WTC11 (cell line): ENCODE measurements at regions not wholly inside any gene's neighbourhood (a gene's known extent, or its start where the extent isn't known, plus 50 kb on each side); places are given as distances from the start of the nearest gene placed in this dataset.

Experiments used
- CREB1 ChIP-seq: sonication (generic); formaldehyde crosslinking; IDR thresholded peaks from 2 replicates; pipeline ENCODE4 v1.8.0; 2023; ENCODE audit warnings: mild to moderate bottlenecking, missing genetic modification reagents
- CREM ChIP-seq: sonication (generic); formaldehyde crosslinking; IDR thresholded peaks from 2 replicates; pipeline ENCODE4 v1.8.1; 2022; ENCODE audit warnings: mild to moderate bottlenecking, missing genetic modification reagents, moderate library complexity
- JUN ChIP-seq: sonication (generic); formaldehyde crosslinking; IDR thresholded peaks from 2 replicates; pipeline ENCODE4 v1.8.0; 2023; ENCODE audit warnings: mild to moderate bottlenecking, missing genetic modification reagents
- NFYB ChIP-seq: sonication (generic); formaldehyde crosslinking; conservative IDR thresholded peaks from 2 replicates; pipeline ENCODE4 v1.8.0; 2022; ENCODE audit warnings: low read depth, missing genetic modification reagents
- SP1 ChIP-seq: sonication (generic); formaldehyde crosslinking; conservative IDR thresholded peaks from 2 replicates; pipeline ENCODE4 v1.8.1; 2022; ENCODE audit warnings: missing genetic modification reagents
- TCF7 ChIP-seq: sonication (generic); formaldehyde crosslinking; IDR thresholded peaks from 2 replicates; pipeline ENCODE4 v1.8.0; 2022; ENCODE audit warnings: mild to moderate bottlenecking, low read depth, missing genetic modification reagents, moderate library complexity
- TF ChIP-seq, protein P1 (sequence below): sonication (generic); formaldehyde crosslinking; IDR thresholded peaks from 2 replicates; pipeline ENCODE4 v1.8.1; 2023; ENCODE audit warnings: mild to moderate bottlenecking, missing genetic modification reagents, moderate library complexity
- TF ChIP-seq, protein P2 (sequence below): sonication (generic); formaldehyde crosslinking; IDR thresholded peaks from 2 replicates; pipeline ENCODE4 v1.8.0; 2022; ENCODE audit warnings: mild to moderate bottlenecking, missing genetic modification reagents
- TF ChIP-seq, protein P3 (sequence below): sonication (generic); formaldehyde crosslinking; IDR thresholded peaks from 2 replicates; pipeline ENCODE4 v1.8.1; 2023; ENCODE audit warnings: mild to moderate bottlenecking, missing genetic modification reagents
- TF ChIP-seq, protein P4 (sequence below): fragments of 200-600 bp; IDR thresholded peaks from 2 replicates; pipeline ENCODE4 v1.8.0; 2022; ENCODE audit warnings: antibody characterized with exemption
- TF ChIP-seq, protein P5 (sequence below): sonication (generic); formaldehyde crosslinking; IDR thresholded peaks from 2 replicates; pipeline ENCODE4 v1.8.1; 2023; ENCODE audit warnings: mild to moderate bottlenecking, missing genetic modification reagents, borderline replicate concordance
- TF ChIP-seq, protein P6 (sequence below): sonication (generic); formaldehyde crosslinking; IDR thresholded peaks from 2 replicates; pipeline ENCODE4 v1.8.1; 2023; ENCODE audit warnings: mild to moderate bottlenecking, missing genetic modification reagents, moderate library complexity

DNA sequence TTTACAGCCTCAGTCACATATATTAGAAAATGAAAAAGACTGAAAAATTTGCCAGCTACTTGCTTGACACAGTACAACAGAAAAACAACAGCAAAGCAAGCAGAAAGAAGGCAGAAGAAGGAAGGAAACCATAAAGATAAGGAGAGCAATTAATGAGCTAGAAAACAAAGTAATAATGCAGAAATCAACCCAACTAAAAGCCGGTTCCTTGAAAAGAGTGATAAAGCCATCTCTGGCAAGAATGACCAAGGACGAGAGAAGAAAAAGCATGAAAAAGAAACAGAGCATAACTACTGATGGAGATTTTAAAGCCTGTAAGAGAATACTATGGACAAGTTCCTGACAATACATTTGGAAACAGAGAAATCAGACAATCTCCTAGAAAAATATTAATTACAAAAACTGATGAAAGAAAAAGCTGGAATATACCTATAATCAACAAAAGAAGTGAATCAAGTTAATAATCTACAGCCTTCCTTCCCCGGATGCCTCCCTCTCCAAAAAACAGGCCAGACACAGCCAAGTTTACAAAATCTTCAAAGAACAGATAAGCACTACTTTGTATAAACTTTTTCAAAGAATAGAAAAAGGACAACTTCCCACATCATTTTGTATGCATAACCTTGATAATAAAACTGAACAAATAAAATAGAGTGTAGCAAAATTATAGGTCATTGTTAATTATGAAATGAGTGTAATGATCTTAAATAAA, 204.0 kb downstream of the BAMBI start:
- TF ChIP-seq, protein P1, sequence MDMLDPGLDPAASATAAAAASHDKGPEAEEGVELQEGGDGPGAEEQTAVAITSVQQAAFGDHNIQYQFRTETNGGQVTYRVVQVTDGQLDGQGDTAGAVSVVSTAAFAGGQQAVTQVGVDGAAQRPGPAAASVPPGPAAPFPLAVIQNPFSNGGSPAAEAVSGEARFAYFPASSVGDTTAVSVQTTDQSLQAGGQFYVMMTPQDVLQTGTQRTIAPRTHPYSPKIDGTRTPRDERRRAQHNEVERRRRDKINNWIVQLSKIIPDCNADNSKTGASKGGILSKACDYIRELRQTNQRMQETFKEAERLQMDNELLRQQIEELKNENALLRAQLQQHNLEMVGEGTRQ (CRISPR knock-in tag) = no peak
- TF ChIP-seq, protein P2, sequence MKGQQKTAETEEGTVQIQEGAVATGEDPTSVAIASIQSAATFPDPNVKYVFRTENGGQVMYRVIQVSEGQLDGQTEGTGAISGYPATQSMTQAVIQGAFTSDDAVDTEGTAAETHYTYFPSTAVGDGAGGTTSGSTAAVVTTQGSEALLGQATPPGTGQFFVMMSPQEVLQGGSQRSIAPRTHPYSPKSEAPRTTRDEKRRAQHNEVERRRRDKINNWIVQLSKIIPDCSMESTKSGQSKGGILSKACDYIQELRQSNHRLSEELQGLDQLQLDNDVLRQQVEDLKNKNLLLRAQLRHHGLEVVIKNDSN (CRISPR knock-in tag) = no peak
- TF ChIP-seq, protein P3, sequence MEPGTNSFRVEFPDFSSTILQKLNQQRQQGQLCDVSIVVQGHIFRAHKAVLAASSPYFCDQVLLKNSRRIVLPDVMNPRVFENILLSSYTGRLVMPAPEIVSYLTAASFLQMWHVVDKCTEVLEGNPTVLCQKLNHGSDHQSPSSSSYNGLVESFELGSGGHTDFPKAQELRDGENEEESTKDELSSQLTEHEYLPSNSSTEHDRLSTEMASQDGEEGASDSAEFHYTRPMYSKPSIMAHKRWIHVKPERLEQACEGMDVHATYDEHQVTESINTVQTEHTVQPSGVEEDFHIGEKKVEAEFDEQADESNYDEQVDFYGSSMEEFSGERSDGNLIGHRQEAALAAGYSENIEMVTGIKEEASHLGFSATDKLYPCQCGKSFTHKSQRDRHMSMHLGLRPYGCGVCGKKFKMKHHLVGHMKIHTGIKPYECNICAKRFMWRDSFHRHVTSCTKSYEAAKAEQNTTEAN (CRISPR knock-in tag) = no peak
- TF ChIP-seq CREB1 (CRISPR knock-in tag) (no peak), SP1 (CRISPR knock-in tag) (no peak), CREM (CRISPR knock-in tag) (no peak), JUN (CRISPR knock-in tag) (no peak), TCF7 (CRISPR knock-in tag) (no peak), NFYB (CRISPR knock-in tag) (no peak)
- TF ChIP-seq, protein P4, sequence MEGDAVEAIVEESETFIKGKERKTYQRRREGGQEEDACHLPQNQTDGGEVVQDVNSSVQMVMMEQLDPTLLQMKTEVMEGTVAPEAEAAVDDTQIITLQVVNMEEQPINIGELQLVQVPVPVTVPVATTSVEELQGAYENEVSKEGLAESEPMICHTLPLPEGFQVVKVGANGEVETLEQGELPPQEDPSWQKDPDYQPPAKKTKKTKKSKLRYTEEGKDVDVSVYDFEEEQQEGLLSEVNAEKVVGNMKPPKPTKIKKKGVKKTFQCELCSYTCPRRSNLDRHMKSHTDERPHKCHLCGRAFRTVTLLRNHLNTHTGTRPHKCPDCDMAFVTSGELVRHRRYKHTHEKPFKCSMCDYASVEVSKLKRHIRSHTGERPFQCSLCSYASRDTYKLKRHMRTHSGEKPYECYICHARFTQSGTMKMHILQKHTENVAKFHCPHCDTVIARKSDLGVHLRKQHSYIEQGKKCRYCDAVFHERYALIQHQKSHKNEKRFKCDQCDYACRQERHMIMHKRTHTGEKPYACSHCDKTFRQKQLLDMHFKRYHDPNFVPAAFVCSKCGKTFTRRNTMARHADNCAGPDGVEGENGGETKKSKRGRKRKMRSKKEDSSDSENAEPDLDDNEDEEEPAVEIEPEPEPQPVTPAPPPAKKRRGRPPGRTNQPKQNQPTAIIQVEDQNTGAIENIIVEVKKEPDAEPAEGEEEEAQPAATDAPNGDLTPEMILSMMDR = no peak
- TF ChIP-seq, protein P5, sequence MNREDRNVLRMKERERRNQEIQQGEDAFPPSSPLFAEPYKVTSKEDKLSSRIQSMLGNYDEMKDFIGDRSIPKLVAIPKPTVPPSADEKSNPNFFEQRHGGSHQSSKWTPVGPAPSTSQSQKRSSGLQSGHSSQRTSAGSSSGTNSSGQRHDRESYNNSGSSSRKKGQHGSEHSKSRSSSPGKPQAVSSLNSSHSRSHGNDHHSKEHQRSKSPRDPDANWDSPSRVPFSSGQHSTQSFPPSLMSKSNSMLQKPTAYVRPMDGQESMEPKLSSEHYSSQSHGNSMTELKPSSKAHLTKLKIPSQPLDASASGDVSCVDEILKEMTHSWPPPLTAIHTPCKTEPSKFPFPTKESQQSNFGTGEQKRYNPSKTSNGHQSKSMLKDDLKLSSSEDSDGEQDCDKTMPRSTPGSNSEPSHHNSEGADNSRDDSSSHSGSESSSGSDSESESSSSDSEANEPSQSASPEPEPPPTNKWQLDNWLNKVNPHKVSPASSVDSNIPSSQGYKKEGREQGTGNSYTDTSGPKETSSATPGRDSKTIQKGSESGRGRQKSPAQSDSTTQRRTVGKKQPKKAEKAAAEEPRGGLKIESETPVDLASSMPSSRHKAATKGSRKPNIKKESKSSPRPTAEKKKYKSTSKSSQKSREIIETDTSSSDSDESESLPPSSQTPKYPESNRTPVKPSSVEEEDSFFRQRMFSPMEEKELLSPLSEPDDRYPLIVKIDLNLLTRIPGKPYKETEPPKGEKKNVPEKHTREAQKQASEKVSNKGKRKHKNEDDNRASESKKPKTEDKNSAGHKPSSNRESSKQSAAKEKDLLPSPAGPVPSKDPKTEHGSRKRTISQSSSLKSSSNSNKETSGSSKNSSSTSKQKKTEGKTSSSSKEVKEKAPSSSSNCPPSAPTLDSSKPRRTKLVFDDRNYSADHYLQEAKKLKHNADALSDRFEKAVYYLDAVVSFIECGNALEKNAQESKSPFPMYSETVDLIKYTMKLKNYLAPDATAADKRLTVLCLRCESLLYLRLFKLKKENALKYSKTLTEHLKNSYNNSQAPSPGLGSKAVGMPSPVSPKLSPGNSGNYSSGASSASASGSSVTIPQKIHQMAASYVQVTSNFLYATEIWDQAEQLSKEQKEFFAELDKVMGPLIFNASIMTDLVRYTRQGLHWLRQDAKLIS (CRISPR knock-in tag) = no peak
- TF ChIP-seq, protein P6, sequence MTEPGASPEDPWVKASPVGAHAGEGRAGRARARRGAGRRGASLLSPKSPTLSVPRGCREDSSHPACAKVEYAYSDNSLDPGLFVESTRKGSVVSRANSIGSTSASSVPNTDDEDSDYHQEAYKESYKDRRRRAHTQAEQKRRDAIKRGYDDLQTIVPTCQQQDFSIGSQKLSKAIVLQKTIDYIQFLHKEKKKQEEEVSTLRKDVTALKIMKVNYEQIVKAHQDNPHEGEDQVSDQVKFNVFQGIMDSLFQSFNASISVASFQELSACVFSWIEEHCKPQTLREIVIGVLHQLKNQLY (CRISPR knock-in tag) = no peak
